C4-2B (cell line): ENCODE measurements at regions not wholly inside any gene's neighbourhood (a gene's known extent, or its start where the extent isn't known, plus 50 kb on each side); places are given as distances from the start of the nearest gene placed in this dataset.

ENCODE experiments used
- CTCF ChIP-seq: fragments of 450-650 bp; conservative IDR thresholded peaks from 2 replicates; pipeline ENCODE4 v1.5.1; 2017; ENCODE audit warnings: mild to moderate bottlenecking
- ZFX ChIP-seq: fragments of 450-650 bp; IDR thresholded peaks from 2 replicates; pipeline ENCODE4 v1.6.1; 2017

- TF ChIP-seq CTCF = no peak
- no peak for TF ChIP-seq ZFX
These were observed 173.5 kb downstream of the TSHZ3 start for GRCh38 chr19:31175564-31176348.
